Duodenal mucosa (tissue), 2 donors: ENCODE measurements at regions not wholly inside any gene's neighbourhood (a gene's known extent, or its start where the extent isn't known, plus 50 kb on each side); places are given as distances from the start of the nearest gene placed in this dataset.
"Not testable (repeated sequence)": the region's sequence is repeated elsewhere in the genome, so short reads cannot be mapped to it uniquely, and the experiment has no call there.

ENCODE experiments used
- H3K27ac ChIP-seq: one replicate; pipeline ENCODE4 v1.7.0; 2013; ENCODE audit warnings: low read depth, low read length
- H3K27me3 ChIP-seq, 2 donors: one replicate each; pipeline ENCODE4 v1.7.0; 2013; ENCODE audit warnings: low read length in 2 of 2, control low read depth in 1 of 2; ENCODE audit not compliant: insufficient read depth in 2 of 2, control insufficient read depth in 1 of 2
- H3K36me3 ChIP-seq, 2 donors: one replicate each; pipeline ENCODE4 v1.7.0; 2013; ENCODE audit warnings: low read length in 2 of 2, control low read depth in 1 of 2; ENCODE audit not compliant: insufficient read depth in 2 of 2, control insufficient read depth in 1 of 2
- H3K4me1 ChIP-seq, 2 donors: one replicate each; pipeline ENCODE4 v1.7.0; 2013; ENCODE audit warnings: low read length in 2 of 2, control low read depth in 1 of 2; ENCODE audit not compliant: insufficient read depth in 2 of 2, control insufficient read depth in 1 of 2
- H3K4me3 ChIP-seq, 2 donors: one replicate each; pipeline ENCODE4 v1.7.0; 2013; ENCODE audit warnings: low read length in 2 of 2, low read depth in 1 of 2
- H3K9ac ChIP-seq, 2 donors: one replicate each; pipeline ENCODE4 v1.7.0; 2013; ENCODE audit warnings: low read length in 2 of 2, low read depth in 1 of 2
- H3K9me3 ChIP-seq, 2 donors: one replicate each; pipeline ENCODE4 v1.7.0; 2013; ENCODE audit warnings: low read length in 2 of 2, control low read depth in 1 of 2; ENCODE audit not compliant: control insufficient read depth in 1 of 2

DNA sequence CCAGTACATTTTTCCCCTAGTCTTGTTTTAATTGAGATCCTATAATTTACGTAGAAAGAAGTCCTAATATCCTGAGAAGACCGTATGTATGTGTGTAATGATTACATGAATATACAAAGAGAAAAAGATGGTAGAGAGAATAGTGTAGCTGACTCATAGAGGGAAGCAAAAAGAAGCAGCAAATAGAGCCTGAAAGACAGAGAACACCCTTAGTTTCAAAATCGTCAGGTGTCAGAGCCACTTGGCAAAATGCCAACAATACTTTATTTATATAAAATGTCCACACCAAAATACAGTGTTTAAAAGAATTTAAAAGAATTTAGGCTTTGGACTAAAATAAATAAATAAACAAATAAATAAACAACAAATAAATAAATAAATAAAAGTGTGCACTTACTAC, 1414.1 kb upstream of the EYS start:
- H3K4me1 ChIP-seq = no peaks in the 10 kb centered on the region
- H3K27me3 ChIP-seq = no peaks in the 10 kb centered on the region
- no peak overlapping the region for H3K4me3 ChIP-seq
- H3K36me3 ChIP-seq = no peaks in the 10 kb centered on the region
- peaks cover 0 to 3% of the 10 kb centered on the region in 2 donors for H3K9me3 ChIP-seq
- no peak overlapping the region for H3K9ac ChIP-seq
- H3K27ac ChIP-seq = no peak overlapping the region

DNA sequence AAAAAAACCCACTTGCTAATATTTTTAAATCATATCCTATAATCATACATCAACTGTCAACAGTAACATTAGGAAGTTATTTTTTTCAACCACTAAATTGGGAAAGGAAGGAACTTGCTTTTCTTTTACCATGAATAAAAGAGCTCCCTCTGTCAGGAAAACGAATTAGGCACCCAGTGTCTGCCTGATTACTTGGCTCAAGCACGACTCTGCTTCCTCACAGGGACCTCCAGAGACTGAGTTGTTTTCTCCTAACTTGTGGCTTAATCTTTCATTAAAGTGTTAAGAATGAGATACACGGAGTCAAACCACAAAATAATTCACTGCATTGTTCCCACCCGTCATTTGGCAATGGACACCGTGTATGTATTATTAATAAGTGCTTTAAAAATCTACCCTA, 1405.1 kb upstream of the EYS start:
- Histone ChIP-seq H3K9me3 (no peaks in the 10 kb centered on the region), H3K4me3 (no peak overlapping the region), H3K4me1 (no peaks in the 10 kb centered on the region), H3K27ac (no peak overlapping the region), H3K27me3 (no peaks in the 10 kb centered on the region), H3K36me3 (no peaks in the 10 kb centered on the region), H3K9ac (no peak overlapping the region)

DNA sequence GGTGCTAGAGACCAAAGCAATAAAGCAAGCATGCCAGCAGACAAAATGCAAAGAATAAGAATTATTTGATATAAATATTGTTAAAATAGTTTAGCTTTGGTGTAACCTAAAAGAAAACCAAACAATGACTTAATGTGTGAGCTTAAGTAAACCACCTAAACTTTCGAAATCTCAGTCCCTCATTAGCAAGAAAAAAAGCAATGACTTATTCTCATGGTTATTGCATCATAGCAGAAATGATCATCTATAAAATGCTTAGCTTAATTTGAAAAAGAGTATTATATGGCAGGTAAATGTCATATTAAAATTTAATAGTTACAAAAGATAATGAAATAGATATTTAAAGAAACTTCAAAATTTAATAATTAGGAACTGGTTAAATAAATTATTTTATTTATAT, 1395.7 kb upstream of the EYS start:
- Histone ChIP-seq H3K27me3 (no peaks in the 10 kb centered on the region), H3K27ac (no peak overlapping the region), H3K4me1 (no peaks in the 10 kb centered on the region), H3K4me3 (no peak overlapping the region), H3K9me3 (no peaks in the 10 kb centered on the region), H3K9ac (no peak overlapping the region), H3K36me3 (no peaks in the 10 kb centered on the region)

DNA sequence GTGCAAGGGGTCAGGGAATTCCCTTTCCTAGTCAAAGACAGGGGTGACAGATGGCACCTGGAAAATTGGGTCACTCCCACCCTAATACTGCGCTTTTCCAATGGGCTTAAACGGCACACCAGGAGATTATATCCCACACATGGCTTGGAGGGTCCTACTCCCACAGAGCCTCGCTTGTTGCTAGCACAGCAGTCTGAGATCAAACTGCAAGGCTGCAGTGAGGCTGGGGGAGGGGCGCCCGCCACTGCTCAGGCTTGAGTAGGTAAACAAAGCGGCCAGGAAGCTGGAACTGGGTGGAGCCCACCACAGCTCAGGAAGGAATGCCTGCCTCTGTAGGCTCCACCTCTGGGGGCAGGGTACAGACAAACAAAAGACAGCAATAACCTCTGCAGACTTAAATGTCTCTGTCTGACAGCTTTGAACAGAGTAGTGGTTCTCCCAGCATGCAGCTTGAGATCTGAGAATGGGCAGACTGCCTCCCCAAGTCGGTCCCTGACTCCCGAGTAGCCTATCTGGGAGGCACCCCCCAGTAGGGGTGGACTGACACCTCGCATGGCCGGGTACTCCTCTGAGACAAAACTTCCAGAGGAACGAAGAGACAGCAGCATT, 1388.7 kb upstream of the EYS start:
- H3K27ac ChIP-seq, H3K4me3 ChIP-seq, H3K36me3 ChIP-seq, H3K27me3 ChIP-seq, H3K9me3 ChIP-seq, H3K9ac ChIP-seq, H3K4me1 ChIP-seq: not testable (repeated sequence)

DNA sequence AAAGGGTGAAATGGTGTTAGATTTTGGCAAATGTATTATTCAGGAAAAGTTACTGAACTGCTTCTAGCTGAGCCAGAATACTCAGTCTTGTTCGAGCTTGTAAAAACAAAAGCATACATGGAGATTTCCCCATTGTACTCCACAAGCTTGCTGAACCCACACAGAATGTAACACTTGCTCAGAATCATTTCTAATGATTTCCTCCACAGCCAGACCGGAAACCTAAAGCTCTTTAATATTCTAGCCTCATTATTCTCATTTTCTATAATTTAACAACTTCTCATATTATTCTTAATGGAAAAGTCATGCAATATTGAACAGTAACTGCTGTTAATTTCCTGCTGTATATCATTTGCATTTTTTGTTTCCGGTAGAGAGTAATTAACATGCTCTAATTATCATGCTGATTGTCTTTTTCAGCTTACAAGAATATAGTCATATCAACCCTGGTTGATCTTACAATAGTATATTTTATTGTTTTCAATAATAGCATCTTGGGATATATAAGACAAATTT, 1387.5 kb upstream of the EYS start:
- H3K36me3 ChIP-seq = no peaks in the 10 kb centered on the region
- H3K4me3 ChIP-seq = no peak overlapping the region
- no peak overlapping the region for H3K27ac ChIP-seq

DNA sequence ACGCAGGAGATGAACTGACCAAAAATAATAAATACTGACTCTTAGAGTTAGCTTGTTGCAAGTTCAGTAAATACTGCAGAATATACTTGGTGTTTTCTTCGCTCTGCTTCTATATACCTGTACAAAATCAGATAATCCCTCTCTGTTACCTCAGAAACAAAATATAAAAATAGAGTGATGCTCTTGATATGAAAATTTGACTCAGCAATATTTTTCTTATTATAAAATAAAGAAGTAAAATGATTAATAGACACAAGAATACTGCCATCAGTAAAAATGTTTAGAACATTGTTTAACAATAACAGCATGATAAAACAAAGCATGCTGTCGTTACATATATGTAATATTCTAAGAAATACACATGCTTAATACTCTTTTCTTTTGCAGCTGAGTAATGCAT, 1366.9 kb upstream of the EYS start:
- H3K9ac ChIP-seq = no peak overlapping the region
- H3K9me3 ChIP-seq = peaks cover 0 to 4% of the 10 kb centered on the region in 2 donors
- H3K27ac ChIP-seq = no peak overlapping the region
- H3K4me3 ChIP-seq = no peak overlapping the region
- no peaks in the 10 kb centered on the region for H3K4me1 ChIP-seq
- no peaks in the 10 kb centered on the region for H3K36me3 ChIP-seq
- no peaks in the 10 kb centered on the region for H3K27me3 ChIP-seq

More for the DNA sequence above, 1387.5 kb upstream of the EYS start:
- Histone ChIP-seq H3K4me1 (no peaks in the 10 kb centered on the region), H3K9ac (no peak overlapping the region), H3K27me3 (no peaks in the 10 kb centered on the region), H3K9me3 (peaks cover 5 to 6% of the 10 kb centered on the region in 2 donors)

DNA sequence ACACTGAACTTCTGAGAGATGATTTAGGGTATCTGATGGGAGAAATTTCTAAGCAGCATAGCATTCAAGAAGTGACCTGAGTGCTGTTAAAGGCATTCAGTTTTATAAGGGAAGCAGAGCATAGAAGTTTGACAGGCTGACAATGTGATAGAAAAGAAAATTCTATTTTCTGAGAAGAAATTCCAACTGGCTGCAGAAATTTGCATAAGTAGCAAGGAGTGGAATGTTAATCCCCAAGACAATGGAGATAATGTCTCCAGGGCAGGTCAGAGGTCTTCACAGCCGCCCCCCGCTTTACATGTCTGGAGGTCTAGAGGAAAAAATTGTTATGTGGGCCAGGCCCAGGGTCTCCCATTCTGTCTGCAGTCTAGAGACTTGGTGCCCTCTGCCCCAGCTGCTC, 1361.8 kb upstream of the EYS start:
- Histone ChIP-seq H3K9ac (no peak overlapping the region), H3K27ac (no peak overlapping the region)

DNA sequence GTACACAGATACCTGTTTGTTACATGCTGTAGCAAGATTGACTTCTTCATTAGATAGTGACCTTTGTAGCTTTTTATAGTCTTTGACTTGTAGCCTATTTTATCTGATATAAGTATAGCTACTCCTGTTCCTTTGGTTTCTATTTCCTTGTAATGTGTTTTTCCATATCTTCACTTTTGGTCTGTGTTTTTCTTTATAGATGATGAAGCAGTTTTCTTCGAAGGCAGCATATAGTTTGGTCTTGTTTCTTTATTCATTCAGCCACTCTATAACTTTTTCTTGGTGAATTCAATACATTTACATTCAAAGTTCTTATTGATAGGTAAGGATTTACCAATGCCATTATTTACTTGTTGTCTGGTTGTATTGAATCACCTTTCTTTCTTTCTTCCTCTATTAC, 1357.3 kb upstream of the EYS start:
- Histone ChIP-seq H3K4me1 (no peaks in the 10 kb centered on the region), H3K9me3 (peaks cover 3 to 9% of the 10 kb centered on the region in 2 donors), H3K27ac (no peak overlapping the region), H3K9ac (no peak overlapping the region), H3K27me3 (no peaks in the 10 kb centered on the region), H3K36me3 (no peaks in the 10 kb centered on the region), H3K4me3 (no peak overlapping the region)

More for the DNA sequence above, 1361.8 kb upstream of the EYS start:
- no peaks in the 10 kb centered on the region for H3K27me3 ChIP-seq
- H3K9me3 ChIP-seq = peaks cover 0 to 12% of the 10 kb centered on the region in 2 donors
- no peaks in the 10 kb centered on the region for H3K4me1 ChIP-seq
- no peak overlapping the region for H3K4me3 ChIP-seq
- H3K36me3 ChIP-seq = no peaks in the 10 kb centered on the region

DNA sequence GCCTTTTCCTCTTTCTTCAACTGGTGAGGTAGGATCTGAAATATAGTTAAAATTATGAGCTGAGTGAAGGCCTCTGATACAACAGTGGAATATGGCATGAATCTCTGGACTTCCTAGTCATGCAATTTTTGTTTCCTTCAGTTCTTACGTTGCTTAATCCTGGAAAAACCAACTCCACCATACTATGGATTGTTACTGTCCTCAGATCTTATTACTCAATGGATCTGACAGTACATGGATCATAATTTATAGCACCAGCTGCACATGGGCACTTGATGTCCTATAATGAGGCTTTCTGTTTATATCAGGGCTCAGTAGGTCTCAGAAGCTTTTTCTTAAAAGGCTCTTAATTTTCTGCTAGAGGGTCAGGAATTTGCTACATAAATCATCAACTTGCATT, 1341.0 kb upstream of the EYS start:
- H3K36me3 ChIP-seq = no peaks in the 10 kb centered on the region
- H3K27ac ChIP-seq = no peak overlapping the region
- no peaks in the 10 kb centered on the region for H3K4me1 ChIP-seq
- no peaks in the 10 kb centered on the region for H3K9me3 ChIP-seq
- no peak overlapping the region for H3K9ac ChIP-seq
- no peak overlapping the region for H3K4me3 ChIP-seq
- no peaks in the 10 kb centered on the region for H3K27me3 ChIP-seq

DNA sequence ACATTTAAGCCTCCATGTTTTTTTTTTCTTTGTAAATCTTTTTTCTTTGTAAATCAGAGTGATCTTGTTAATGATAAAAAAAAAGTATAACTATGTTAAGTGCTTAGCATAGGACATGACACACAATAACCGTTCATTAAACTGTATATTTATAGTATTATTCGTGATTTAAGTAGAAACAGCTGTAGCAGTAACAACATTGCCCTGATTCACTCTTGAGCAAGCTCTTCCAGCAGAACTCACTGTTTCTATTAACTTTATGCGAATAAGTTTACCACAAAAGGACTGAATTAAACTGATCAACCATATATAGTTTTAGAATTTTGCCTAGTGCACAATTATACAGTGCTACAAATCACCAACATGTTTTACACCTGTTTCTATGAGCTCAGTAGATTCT, 1338.0 kb upstream of the EYS start:
- Histone ChIP-seq H3K27me3 (no peaks in the 10 kb centered on the region), H3K27ac (no peak overlapping the region), H3K4me3 (no peak overlapping the region), H3K9me3 (no peaks in the 10 kb centered on the region), H3K9ac (no peak overlapping the region), H3K4me1 (no peaks in the 10 kb centered on the region), H3K36me3 (no peaks in the 10 kb centered on the region)

DNA sequence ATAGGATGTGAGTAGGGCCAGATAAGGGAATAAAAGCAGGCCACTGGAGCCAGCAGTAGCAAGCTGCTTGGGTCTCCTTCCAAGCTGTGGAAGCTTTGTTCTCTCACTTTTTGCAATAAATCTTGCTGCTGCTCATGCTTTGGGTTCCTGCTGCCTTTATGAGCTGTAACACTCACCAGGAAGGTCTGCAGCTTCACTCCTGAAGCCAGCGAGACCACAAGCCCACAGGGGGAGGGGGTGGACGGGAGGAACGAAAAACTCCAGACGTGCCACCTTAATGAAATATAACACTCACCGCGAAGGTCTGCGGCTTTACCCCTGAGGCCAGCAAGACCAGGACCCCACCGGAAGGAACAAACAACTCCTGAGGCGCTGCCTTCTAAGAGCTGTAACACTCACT, 1324.4 kb upstream of the EYS start:
- H3K4me3 ChIP-seq = no peak overlapping the region
- H3K36me3 ChIP-seq = no peaks in the 10 kb centered on the region

More for the DNA sequence above, 1324.4 kb upstream of the EYS start:
- no peaks in the 10 kb centered on the region for H3K4me1 ChIP-seq
- no peak overlapping the region for H3K27ac ChIP-seq
- H3K9ac ChIP-seq = no peak overlapping the region
- H3K27me3 ChIP-seq = no peaks in the 10 kb centered on the region
- peaks cover 9% of the 10 kb centered on the region in 2 donors for H3K9me3 ChIP-seq
